ENCODE measurements at regions not wholly inside any gene's neighbourhood (a gene's known extent, or its start where the extent isn't known, plus 50 kb on each side); places are given as distances from the start of the nearest gene placed in this dataset.

DNA sequence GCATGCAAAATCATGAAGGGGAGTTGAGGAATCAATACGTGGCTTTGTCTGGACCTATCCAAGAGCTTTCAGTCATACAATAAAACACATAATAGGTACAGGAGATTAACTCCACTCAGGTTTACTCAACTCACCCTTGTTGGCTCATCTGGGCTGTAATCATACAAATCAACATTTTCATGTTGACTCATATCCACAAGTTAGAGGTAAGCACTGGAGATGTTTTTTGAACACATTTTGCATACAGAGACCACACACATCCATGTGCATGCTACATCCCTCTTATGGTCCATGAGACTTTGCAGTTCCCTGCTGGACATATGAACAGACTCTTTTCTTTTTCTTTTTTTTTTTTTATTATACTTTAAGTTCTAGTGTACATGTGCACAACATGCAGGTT, 336.9 kb upstream of the PIK3C3 start:
- TF ChIP-seq, protein P1, sequence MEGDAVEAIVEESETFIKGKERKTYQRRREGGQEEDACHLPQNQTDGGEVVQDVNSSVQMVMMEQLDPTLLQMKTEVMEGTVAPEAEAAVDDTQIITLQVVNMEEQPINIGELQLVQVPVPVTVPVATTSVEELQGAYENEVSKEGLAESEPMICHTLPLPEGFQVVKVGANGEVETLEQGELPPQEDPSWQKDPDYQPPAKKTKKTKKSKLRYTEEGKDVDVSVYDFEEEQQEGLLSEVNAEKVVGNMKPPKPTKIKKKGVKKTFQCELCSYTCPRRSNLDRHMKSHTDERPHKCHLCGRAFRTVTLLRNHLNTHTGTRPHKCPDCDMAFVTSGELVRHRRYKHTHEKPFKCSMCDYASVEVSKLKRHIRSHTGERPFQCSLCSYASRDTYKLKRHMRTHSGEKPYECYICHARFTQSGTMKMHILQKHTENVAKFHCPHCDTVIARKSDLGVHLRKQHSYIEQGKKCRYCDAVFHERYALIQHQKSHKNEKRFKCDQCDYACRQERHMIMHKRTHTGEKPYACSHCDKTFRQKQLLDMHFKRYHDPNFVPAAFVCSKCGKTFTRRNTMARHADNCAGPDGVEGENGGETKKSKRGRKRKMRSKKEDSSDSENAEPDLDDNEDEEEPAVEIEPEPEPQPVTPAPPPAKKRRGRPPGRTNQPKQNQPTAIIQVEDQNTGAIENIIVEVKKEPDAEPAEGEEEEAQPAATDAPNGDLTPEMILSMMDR (conservative IDR thresholded peaks at IDR 0.05; ENCODE audit: low read depth, low read length): no peak
- Histone ChIP-seq H3K36me3 (ENCODE audit: insufficient read depth) (no peaks in the 10 kb centered on the region), H3K4me2 (no peak overlapping the region), H3K27me3 (ENCODE audit: insufficient read depth, low read depth) (no peaks in the 10 kb centered on the region), H3K27ac (no peak overlapping the region), H3K4me1 (ENCODE audit: low read depth, poor library complexity, severe bottlenecking) (no peaks in the 10 kb centered on the region), H3K4me3 (IDR thresholded peaks at IDR 0.05; ENCODE audit: insufficient read depth, low read depth, low read length) (no peak overlapping the region), H4K20me1 (ENCODE audit: insufficient read depth) (no peaks in the 10 kb centered on the region), H3K9ac (no peak overlapping the region), H2AFZ (ENCODE audit: low read depth) (no peak overlapping the region), H3K79me2 (ENCODE audit: insufficient read depth, low read depth) (no peaks in the 10 kb centered on the region; the same call in 1 of the 2 replicates)

DNA sequence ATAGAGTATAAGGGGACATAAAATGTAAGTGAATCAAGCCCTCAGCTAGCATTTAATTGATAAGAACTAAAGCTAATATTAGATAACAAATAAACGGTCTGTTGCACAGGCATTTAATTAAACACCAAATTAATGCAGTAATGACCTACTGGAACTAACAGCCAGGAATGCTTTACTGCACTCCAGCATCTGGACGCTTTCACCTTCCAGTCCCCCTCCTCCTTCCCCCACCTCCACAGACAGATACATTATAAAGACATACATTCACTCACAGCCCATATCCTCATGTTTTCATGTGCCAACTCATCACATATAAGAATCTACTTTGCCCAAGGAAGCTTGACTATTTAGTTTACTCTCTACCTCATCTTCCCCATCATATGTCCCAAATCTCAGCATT, 337.4 kb upstream of the PIK3C3 start:
- H2AFZ ChIP-seq (ENCODE audit: low read depth): no peak overlapping the region
- H3K4me3 ChIP-seq (IDR thresholded peaks at IDR 0.05; ENCODE audit: insufficient read depth, low read depth, low read length): no peak overlapping the region
- H3K27ac ChIP-seq: no peak overlapping the region
- H3K36me3 ChIP-seq (ENCODE audit: insufficient read depth): no peaks in the 10 kb centered on the region
- no peaks in the 10 kb centered on the region for H4K20me1 ChIP-seq (ENCODE audit: insufficient read depth)
- H3K79me2 ChIP-seq (ENCODE audit: insufficient read depth, low read depth): no peaks in the 10 kb centered on the region; the same call in 1 of the 2 replicates
- TF ChIP-seq, protein P1 (conservative IDR thresholded peaks at IDR 0.05; ENCODE audit: low read depth, low read length): no peak
- H3K27me3 ChIP-seq (ENCODE audit: insufficient read depth, low read depth): no peaks in the 10 kb centered on the region
- H3K9ac ChIP-seq: no peak overlapping the region
- no peaks in the 10 kb centered on the region for H3K4me1 ChIP-seq (ENCODE audit: low read depth, poor library complexity, severe bottlenecking)
- no peak overlapping the region for H3K4me2 ChIP-seq

GRCh38 chr18:41613003-41613609, 341.9 kb upstream of the PIK3C3 start:
- Histone ChIP-seq H3K4me2 (no peak overlapping the region), H3K36me3 (ENCODE audit: insufficient read depth) (no peaks in the 10 kb centered on the region), H3K9ac (no peak overlapping the region), H3K4me3 (IDR thresholded peaks at IDR 0.05; ENCODE audit: insufficient read depth, low read depth, low read length) (no peak overlapping the region), H2AFZ (ENCODE audit: low read depth) (no peak overlapping the region), H3K27me3 (ENCODE audit: insufficient read depth, low read depth) (no peaks in the 10 kb centered on the region), H4K20me1 (ENCODE audit: insufficient read depth) (no peaks in the 10 kb centered on the region), H3K79me2 (ENCODE audit: insufficient read depth, low read depth) (no peaks in the 10 kb centered on the region), H3K27ac (no peak overlapping the region), H3K4me1 (ENCODE audit: low read depth, poor library complexity, severe bottlenecking) (no peaks in the 10 kb centered on the region)
- TF ChIP-seq, protein P1 (conservative IDR thresholded peaks at IDR 0.05; ENCODE audit: low read depth, low read length): no peak

DNA sequence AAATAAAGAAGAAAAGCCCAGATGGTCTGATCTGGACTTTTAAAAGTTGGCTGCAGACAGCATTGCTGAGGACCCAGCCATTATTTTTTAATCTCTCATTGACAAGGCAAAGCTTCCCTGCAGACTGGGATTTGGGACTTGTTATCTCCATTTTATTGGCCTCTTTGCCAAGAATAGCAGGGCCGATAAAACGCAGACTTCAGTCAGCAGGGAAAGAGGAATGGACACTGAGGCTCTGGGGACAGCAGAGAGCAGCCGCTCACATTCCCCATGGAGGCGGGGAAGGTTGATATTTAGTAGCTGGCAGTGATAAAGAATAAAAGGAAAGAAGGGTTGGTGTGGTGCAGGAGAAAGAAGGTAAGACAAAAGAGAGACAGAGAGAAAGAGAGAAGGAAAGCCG, 350.1 kb upstream of the PIK3C3 start:
- Histone ChIP-seq H3K36me3 (ENCODE audit: insufficient read depth) (no peaks in the 10 kb centered on the region), H3K27ac (no peak overlapping the region), H3K4me3 (IDR thresholded peaks at IDR 0.05; ENCODE audit: insufficient read depth, low read depth, low read length) (no peak overlapping the region), H3K79me2 (ENCODE audit: insufficient read depth, low read depth) (no peaks in the 10 kb centered on the region), H4K20me1 (ENCODE audit: insufficient read depth) (no peaks in the 10 kb centered on the region), H2AFZ (ENCODE audit: low read depth) (no peak overlapping the region), H3K4me2 (no peak overlapping the region), H3K27me3 (ENCODE audit: insufficient read depth, low read depth) (no peaks in the 10 kb centered on the region), H3K4me1 (ENCODE audit: low read depth, poor library complexity, severe bottlenecking) (peaks cover 12% of the 10 kb centered on the region), H3K9ac (no peak overlapping the region)
- TF ChIP-seq, protein P1 (conservative IDR thresholded peaks at IDR 0.05; ENCODE audit: low read depth, low read length): no peak
